Keratinocyte (primary cell): ENCODE measurements at regions not wholly inside any gene's neighbourhood (a gene's known extent, or its start where the extent isn't known, plus 50 kb on each side); places are given as distances from the start of the nearest gene placed in this dataset.
"Not testable (repeated sequence)": the region's sequence is repeated elsewhere in the genome, so short reads cannot be mapped to it uniquely, and the experiment has no call there.

Source experiments
- DNase-seq: peaks from one replicate; pipeline ENCODE4 v3.0.0-alpha.2; 2011; ENCODE audit warnings: low read depth, missing footprints, low spot score
- FAIRE-seq: peaks from 2 replicates; lab custom pipeline; 2011; peaks lifted over from hg19 to GRCh38; lab: Jason Lieb, UNC
- H2AFZ ChIP-seq: 2 replicates; pipeline ENCODE4 v1.6.0; 2012; ENCODE audit warnings: low read length, control low read depth, inconsistent platforms; ENCODE audit not compliant: control insufficient read depth
- H3K27ac ChIP-seq: 2 replicates; pipeline ENCODE4 v1.5.1; 2011; ENCODE audit warnings: low read length; ENCODE audit not compliant: control insufficient read depth, insufficient read depth
- H3K27me3 ChIP-seq: 3 replicates; pipeline ENCODE4 v1.6.0; 2011; ENCODE audit warnings: low read length; ENCODE audit not compliant: control insufficient read depth, insufficient read depth; ENCODE audit errors: extremely low read depth
- H3K36me3 ChIP-seq, 2 experiments: 2 replicates in 1 of 2; 3 replicates in 1 of 2; pipeline ENCODE4 v1.5.1; 2011; ENCODE audit warnings: low read length in 2 of 2, mild to moderate bottlenecking in 1 of 2; ENCODE audit not compliant: control insufficient read depth in 2 of 2, insufficient read depth in 2 of 2; ENCODE audit errors: extremely low read depth in 1 of 2
- H3K4me1 ChIP-seq: 3 replicates; pipeline ENCODE4 v1.5.1; 2011; ENCODE audit warnings: low read length; ENCODE audit not compliant: control insufficient read depth, insufficient read depth; ENCODE audit errors: extremely low read depth
- H3K4me2 ChIP-seq: 3 replicates; pipeline ENCODE4 v1.6.0; 2011; ENCODE audit warnings: low read depth, low read length; ENCODE audit not compliant: control insufficient read depth, insufficient read depth; ENCODE audit errors: extremely low read depth
- H3K4me3 ChIP-seq, 3 experiments: fragments of 200-600 bp in 1 of 3; sonication (generic) in 1 of 3; 2 replicates in 2 of 3; 3 replicates in 1 of 3; pipeline ENCODE4 v1.5.1; 2011 to 2016; ENCODE audit warnings: low read length in 3 of 3, mild to moderate bottlenecking in 3 of 3, control low read depth in 2 of 3, inconsistent platforms in 1 of 3, low read depth in 1 of 3, mixed read lengths in 1 of 3, mixed run types in 1 of 3, moderate library complexity in 1 of 3; ENCODE audit not compliant: control insufficient read depth in 2 of 3, insufficient read depth in 2 of 3; ENCODE audit errors: extremely low read depth in 1 of 3
- H3K79me2 ChIP-seq: 2 replicates; pipeline ENCODE4 v1.6.0; 2012; ENCODE audit warnings: low read length; ENCODE audit not compliant: control insufficient read depth, insufficient read depth
- H3K9ac ChIP-seq: 3 replicates; pipeline ENCODE4 v1.6.0; 2011; ENCODE audit warnings: low read length; ENCODE audit not compliant: control insufficient read depth, insufficient read depth; ENCODE audit errors: extremely low read depth
- H3K9me1 ChIP-seq: 3 replicates; pipeline ENCODE4 v1.6.0; 2011; ENCODE audit warnings: low read length; ENCODE audit not compliant: control insufficient read depth, insufficient read depth; ENCODE audit errors: extremely low read depth
- H3K9me3 ChIP-seq: 2 replicates; pipeline ENCODE4 v1.5.1; 2012; ENCODE audit warnings: low read depth, low read length; ENCODE audit not compliant: control insufficient read depth
- H4K20me1 ChIP-seq: 3 replicates; pipeline ENCODE4 v1.6.0; 2011; ENCODE audit warnings: low read length; ENCODE audit not compliant: control insufficient read depth, insufficient read depth; ENCODE audit errors: extremely low read depth
- CTCF ChIP-seq, 3 experiments: IDR thresholded peaks in 1 of 3; conservative IDR thresholded peaks in 1 of 3; optimal IDR thresholded peaks in 1 of 3; 2 replicates in 2 of 3; 3 replicates in 1 of 3; pipeline versions ENCODE3 to v1.5.1; 2011; ENCODE audit warnings: low read length in 3 of 3, mild to moderate bottlenecking in 3 of 3, moderate library complexity in 2 of 3, control low read depth in 1 of 3, inconsistent platforms in 1 of 3; ENCODE audit not compliant: insufficient read depth in 2 of 3; ENCODE audit errors: extremely low read depth in 1 of 3
- EZH2 ChIP-seq: IDR thresholded peaks from one replicate; pipeline ENCODE4 v1.6.1; 2012; ENCODE audit warnings: inconsistent platforms, mild to moderate bottlenecking, low read length, moderate library complexity
- dilution Hi-C: fragments of 300-500 bp; cut with MboI; formaldehyde crosslinking; loops from one replicate; pipeline ENCODE4 v1.7.0; 2020; ENCODE audit warnings: low sequenced_read_pairs; ENCODE audit not compliant: extremely low pct_ligation_motif_present

DNA sequence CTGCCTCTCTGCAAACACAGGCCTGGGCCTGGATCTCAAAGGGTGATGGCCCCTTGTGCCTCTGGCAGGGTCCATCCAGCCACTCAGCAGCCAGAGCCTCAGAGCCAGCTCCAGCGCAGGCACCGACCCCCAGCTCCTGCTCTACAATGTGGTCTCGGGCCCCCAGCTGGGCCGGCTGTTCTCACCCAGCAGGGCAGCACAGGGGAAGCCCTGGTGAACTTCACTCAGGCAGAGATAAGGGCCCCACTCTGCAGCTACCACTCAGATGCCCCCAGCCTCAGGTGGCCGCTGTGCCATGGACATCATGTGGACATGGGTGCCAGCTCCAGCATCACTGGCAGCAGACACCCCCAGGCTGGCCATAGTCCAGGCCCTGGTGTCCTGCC lies 173.1 kb downstream of the TBC1D2B start:
- H3K9me3 ChIP-seq = no peaks in the 10 kb centered on the region
- H3K4me1 ChIP-seq = no peaks in the 10 kb centered on the region
- no peaks in the 10 kb centered on the region for H3K36me3 ChIP-seq
- no peak overlapping the region for H3K4me2 ChIP-seq
- FAIRE-seq (no peak), DNase-seq (no peak)
- dilution Hi-C loops = no loop called here
- peaks cover 8% of the 10 kb centered on the region for H3K27me3 ChIP-seq
- no peaks in the 10 kb centered on the region for H4K20me1 ChIP-seq
- no peak for TF ChIP-seq EZH2
- TF ChIP-seq CTCF (optimal IDR thresholded peaks at IDR 0.05 in 1 of 3, IDR thresholded peaks at IDR 0.05 in 1 of 3, conservative IDR thresholded peaks at IDR 0.05 in 1 of 3; ENCODE audit: extremely low read depth in 1 of 3, insufficient read depth in 2 of 3, low read length in 3 of 3) = no peak
- H3K4me3 ChIP-seq = no peak overlapping the region
- no peaks in the 10 kb centered on the region for H3K9me1 ChIP-seq
- H3K27ac ChIP-seq = no peak overlapping the region
- H2AFZ ChIP-seq = no peak overlapping the region
- H3K9ac ChIP-seq = no peak overlapping the region
- no peaks in the 10 kb centered on the region for H3K79me2 ChIP-seq

DNA sequence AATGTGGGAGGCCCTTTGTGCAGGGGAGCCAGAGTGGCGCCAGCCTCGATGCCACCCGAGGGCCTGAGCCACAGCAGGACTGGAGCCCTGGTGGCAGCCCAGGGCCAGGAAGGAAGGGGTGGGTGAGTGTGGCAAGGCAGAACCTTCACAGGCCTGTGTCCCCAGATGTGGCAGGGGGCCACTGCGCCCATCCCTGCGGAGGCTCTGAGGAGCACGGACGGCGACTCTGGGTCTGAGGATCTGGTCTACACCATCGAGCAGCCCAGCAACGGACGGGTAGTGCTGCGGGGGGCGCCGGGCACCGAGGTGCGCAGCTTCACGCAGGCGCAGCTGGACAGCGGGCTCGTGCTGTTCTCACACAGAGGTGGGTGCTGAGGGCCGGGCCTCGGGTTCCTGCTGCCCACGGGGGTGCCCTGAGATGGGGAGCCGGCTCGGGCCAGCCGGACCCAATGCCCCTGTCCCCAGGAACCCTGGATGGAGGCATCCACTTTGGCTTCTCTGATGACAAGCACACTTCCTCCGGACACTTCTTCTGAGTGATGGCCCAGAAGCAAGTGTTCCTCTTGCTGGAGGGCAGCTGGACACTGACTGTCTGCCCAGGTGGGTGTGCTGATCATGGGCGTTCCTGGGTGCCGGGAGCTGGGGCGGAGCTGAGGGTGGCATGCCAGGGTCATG lies 173.6 kb downstream of the TBC1D2B start:
- DNase-seq, dilution Hi-C loops, H2AFZ ChIP-seq, H3K4me3 ChIP-seq, H4K20me1 ChIP-seq, H3K9ac ChIP-seq, H3K4me2 ChIP-seq, H3K36me3 ChIP-seq, H3K9me1 ChIP-seq, H3K4me1 ChIP-seq, H3K9me3 ChIP-seq, H3K27ac ChIP-seq, H3K27me3 ChIP-seq, H3K79me2 ChIP-seq, FAIRE-seq: not testable (repeated sequence)
